Cerebellar nuclear complex (tissue), 1 donor: ENCODE measurements at regions not wholly inside any gene's neighbourhood (a gene's known extent, or its start where the extent isn't known, plus 50 kb on each side); places are given as distances from the start of the nearest gene placed in this dataset.

Experiments used
- DNase-seq, 2 experiments: peaks; one replicate each; lab custom pipeline; 2025; lab: John Stamatoyannopoulos, UW

- DNase-seq, result no peak
Observed at GRCh38 chr3:24936574-24936973, 441.9 kb upstream of the THRB start.

GRCh38 chr3:24937228-24937627 lies 442.6 kb upstream of the THRB start:
- DNase-seq, result no peak

GRCh38 chr3:24937780-24938179 lies 443.1 kb upstream of the THRB start:
- DNase-seq, result no peak

GRCh38 chr3:24943961-24944360 lies 449.3 kb upstream of the THRB start:
- no peak for DNase-seq

- DNase-seq, result no peak
Observed at GRCh38 chr3:24944805-24945520, 450.3 kb upstream of the THRB start.

GRCh38 chr3:24945563-24945962 lies 450.9 kb upstream of the THRB start:
- no peak for DNase-seq

- no peak for DNase-seq
Observed at GRCh38 chr3:24947103-24947502, 452.5 kb upstream of the THRB start.

- DNase-seq, result no peak
Observed at GRCh38 chr3:24951180-24951579, 456.5 kb upstream of the THRB start.

- DNase-seq, result no peak
Observed at GRCh38 chr3:24952388-24952787, 457.7 kb upstream of the THRB start.

GRCh38 chr3:24953060-24953771 lies 458.6 kb upstream of the THRB start:
- no peak for DNase-seq

- DNase-seq, result no peak
Observed at GRCh38 chr3:24956613-24957012, 462.0 kb upstream of the THRB start.

- no peak for DNase-seq
Observed at GRCh38 chr3:24958271-24958670, 463.6 kb upstream of the THRB start.

- DNase-seq, result no peak
Observed at GRCh38 chr3:24958910-24959447, 464.3 kb upstream of the THRB start.

- no peak for DNase-seq
Observed at GRCh38 chr3:24963762-24964625, 464.1 kb upstream of the RARB start.

GRCh38 chr3:24965706-24966385 lies 462.2 kb upstream of the RARB start:
- no peak for DNase-seq

GRCh38 chr3:24968036-24968435 lies 460.0 kb upstream of the RARB start:
- no peak for DNase-seq

- DNase-seq, result no peak
Observed at GRCh38 chr3:24972491-24972890, 455.6 kb upstream of the RARB start.

- no peak for DNase-seq
Observed at GRCh38 chr3:24981309-24981708, 446.8 kb upstream of the RARB start.

GRCh38 chr3:24981924-24982323 lies 446.1 kb upstream of the RARB start:
- DNase-seq, result no peak

GRCh38 chr3:24985668-24986067 lies 442.4 kb upstream of the RARB start:
- DNase-seq, result no peak

- no peak for DNase-seq
Observed at GRCh38 chr3:24986612-24987011, 441.5 kb upstream of the RARB start.

GRCh38 chr3:24999357-24999756 lies 428.7 kb upstream of the RARB start:
- no peak for DNase-seq
